CD14-positive monocyte (primary cell): ENCODE measurements at regions not wholly inside any gene's neighbourhood (a gene's known extent, or its start where the extent isn't known, plus 50 kb on each side); places are given as distances from the start of the nearest gene placed in this dataset.

ENCODE experiments used
- DNase-seq, 3 donors: peaks; one replicate each; pipeline ENCODE4 v3.0.0-alpha.2; 2011 to 2022
- H2AFZ ChIP-seq: 2 replicates; pipeline ENCODE4 v1.6.0; 2012; ENCODE audit warnings: mild to moderate bottlenecking, low read depth, low read length, inconsistent platforms; ENCODE audit not compliant: insufficient read depth, poor library complexity, severe bottlenecking
- H3K27ac ChIP-seq, 2 donors: 1 replicate in 1 of 2; 2 replicates in 1 of 2; pipeline ENCODE4 v1.5.1; 2012 to 2013; ENCODE audit warnings: low read length in 2 of 2, control low read depth in 1 of 2, inconsistent platforms in 1 of 2, low read depth in 1 of 2, mild to moderate bottlenecking in 1 of 2
- H3K27me3 ChIP-seq, 2 donors: one replicate each; pipeline versions ENCODE4 v1.6.0 to v1.6.1; 2011 to 2013; ENCODE audit warnings: low read length in 2 of 2; ENCODE audit not compliant: control insufficient read depth in 2 of 2, insufficient read depth in 2 of 2
- H3K36me3 ChIP-seq, 2 donors: replicated peaks in 1 of 2; 1 replicate in 1 of 2; 2 replicates in 1 of 2; pipeline versions ENCODE4 v1.5.1 to v1.6.1; 2012 to 2013; ENCODE audit warnings: low read length in 2 of 2, control low read depth in 1 of 2, inconsistent platforms in 1 of 2, mild to moderate bottlenecking in 1 of 2; ENCODE audit not compliant: insufficient read depth in 2 of 2, control insufficient read depth in 1 of 2
- H3K4me1 ChIP-seq, 2 donors: 1 replicate in 1 of 2; 2 replicates in 1 of 2; pipeline versions ENCODE4 v1.5.1 to v1.6.1; 2012 to 2013; ENCODE audit warnings: low read length in 2 of 2, control low read depth in 1 of 2, inconsistent platforms in 1 of 2, mild to moderate bottlenecking in 1 of 2, moderate library complexity in 1 of 2; ENCODE audit not compliant: insufficient read depth in 2 of 2, control insufficient read depth in 1 of 2
- H3K4me2 ChIP-seq: replicated peaks from 2 replicates; pipeline ENCODE3; 2012; ENCODE audit warnings: low read length, moderate library complexity, mild to moderate bottlenecking; ENCODE audit not compliant: poor library complexity, severe bottlenecking; ENCODE audit errors: extremely low read depth
- H3K4me3 ChIP-seq, 3 experiments: fragments of 200-600 bp in 1 of 3; sonication (generic) in 1 of 3; replicated peaks in 1 of 3; 1 replicate in 2 of 3; 2 replicates in 1 of 3; pipeline ENCODE4 v1.5.1; 2011 to 2013; ENCODE audit warnings: low read length in 3 of 3, mild to moderate bottlenecking in 3 of 3, control low read depth in 2 of 3, low read depth in 2 of 3, inconsistent platforms in 1 of 3, moderate library complexity in 1 of 3
- H3K79me2 ChIP-seq: 2 replicates; pipeline ENCODE4 v1.6.0; 2012; ENCODE audit warnings: mild to moderate bottlenecking, control low read depth, inconsistent platforms, low read length, moderate library complexity; ENCODE audit not compliant: insufficient read depth
- H3K9ac ChIP-seq: 2 replicates; pipeline ENCODE4 v1.6.0; 2017; ENCODE audit warnings: low read length, mild to moderate bottlenecking; ENCODE audit not compliant: insufficient read depth, poor library complexity, severe bottlenecking
- H3K9me3 ChIP-seq, 2 donors: replicated peaks in 1 of 2; 1 replicate in 1 of 2; 2 replicates in 1 of 2; pipeline versions ENCODE4 v1.5.1 to v1.6.1; 2012 to 2013; ENCODE audit warnings: low read length in 2 of 2, control low read depth in 1 of 2; ENCODE audit not compliant: control insufficient read depth in 1 of 2, insufficient read depth in 1 of 2
- H4K20me1 ChIP-seq: 2 replicates; pipeline ENCODE4 v1.6.0; 2012; ENCODE audit warnings: mild to moderate bottlenecking, low read length, control low read depth, moderate library complexity; ENCODE audit not compliant: insufficient read depth
- H3K27ac Mint-ChIP-seq, 7 donors: one replicate each; pipeline ENCODE4 v1.8.0; 2020; ENCODE audit warnings: mild to moderate bottlenecking in 7 of 7, mixed read lengths in 7 of 7, moderate library complexity in 6 of 7, inconsistent platforms in 2 of 7
- H3K27me3 Mint-ChIP-seq, 3 donors: one replicate each; pipeline ENCODE4 v1.8.0; 2021 to 2022; ENCODE audit warnings: low read depth in 3 of 3, mild to moderate bottlenecking in 3 of 3, mixed read lengths in 3 of 3, moderate library complexity in 3 of 3, inconsistent platforms in 1 of 3
- H3K36me3 Mint-ChIP-seq, 2 donors: one replicate each; pipeline ENCODE4 v1.8.0; 2020; ENCODE audit warnings: mixed read lengths in 2 of 2, inconsistent platforms in 1 of 2, mild to moderate bottlenecking in 1 of 2
- H3K4me1 Mint-ChIP-seq: one replicate; pipeline ENCODE4 v1.8.0; 2020; ENCODE audit warnings: mild to moderate bottlenecking, mixed read lengths
- H3K4me3 Mint-ChIP-seq, 2 donors: one replicate each; pipeline ENCODE4 v1.8.0; 2020; ENCODE audit warnings: mild to moderate bottlenecking in 2 of 2, mixed read lengths in 2 of 2, moderate library complexity in 1 of 2
- H3K9me3 Mint-ChIP-seq, 7 donors: one replicate each; pipeline ENCODE4 v1.8.0; 2020 to 2022; ENCODE audit warnings: mixed read lengths in 7 of 7, mild to moderate bottlenecking in 6 of 7, moderate library complexity in 6 of 7, inconsistent platforms in 2 of 7
- WGBS: methylation state at CpG from one replicate; pipeline ENCODE4 v1.1.5; 2013; ENCODE audit warnings: missing lambda C conversion rate; ENCODE audit not compliant: insufficient coverage; 5-methylcytosine and 5-hydroxymethylcytosine counted together
- intact Hi-C, 2 donors: fragments of 100-400 bp; cut with micrococcal nuclease; formaldehyde crosslinking; loops; one replicate each; pipeline versions ENCODE4 v1.15.0 to v1.15.1; 2023
- TF ChIP-seq, protein P1 (sequence below): fragments of 200-600 bp; IDR thresholded peaks from one replicate; pipeline ENCODE4 v1.8.0; 2022; ENCODE audit warnings: antibody characterized with exemption, mild to moderate bottlenecking

DNA sequence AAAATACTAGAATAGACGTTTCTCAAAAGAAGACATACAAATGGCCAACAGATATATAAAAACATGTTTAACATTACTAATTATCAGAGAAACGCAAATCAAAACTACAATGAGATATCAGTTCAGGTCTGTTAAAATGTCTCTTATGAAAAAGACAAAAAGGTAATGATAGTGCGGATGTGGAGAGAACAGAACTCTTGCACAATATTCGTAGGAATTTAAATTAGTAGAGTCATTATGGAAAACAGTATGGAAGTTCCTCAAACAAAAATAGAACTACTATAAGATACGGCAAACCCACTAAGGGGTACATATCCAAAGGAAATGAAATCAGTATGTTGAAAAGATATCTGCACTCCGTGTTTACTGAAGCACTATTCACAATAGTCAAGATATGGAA is 167.5 kb upstream of the CWC22 start:
- 100% methylated on average over 1 of the region's 6 CpGs for WGBS
- no peak overlapping the region for H3K27ac Mint-ChIP-seq
- H3K4me1 Mint-ChIP-seq = no peaks in the 10 kb centered on the region
- Histone ChIP-seq H3K27me3 (no peaks in the 10 kb centered on the region), H3K9ac (no peak overlapping the region), H3K4me3 (no peak overlapping the region), H3K4me2 (no peak overlapping the region), H3K79me2 (no peaks in the 10 kb centered on the region), H4K20me1 (no peaks in the 10 kb centered on the region), H3K4me1 (no peaks in the 10 kb centered on the region), H3K27ac (no peak overlapping the region), H2AFZ (no peak overlapping the region), H3K9me3 (peaks cover 2 to 6% of the 10 kb centered on the region in 2 donors), H3K36me3 (no peaks in the 10 kb centered on the region)
- TF ChIP-seq, protein P1, sequence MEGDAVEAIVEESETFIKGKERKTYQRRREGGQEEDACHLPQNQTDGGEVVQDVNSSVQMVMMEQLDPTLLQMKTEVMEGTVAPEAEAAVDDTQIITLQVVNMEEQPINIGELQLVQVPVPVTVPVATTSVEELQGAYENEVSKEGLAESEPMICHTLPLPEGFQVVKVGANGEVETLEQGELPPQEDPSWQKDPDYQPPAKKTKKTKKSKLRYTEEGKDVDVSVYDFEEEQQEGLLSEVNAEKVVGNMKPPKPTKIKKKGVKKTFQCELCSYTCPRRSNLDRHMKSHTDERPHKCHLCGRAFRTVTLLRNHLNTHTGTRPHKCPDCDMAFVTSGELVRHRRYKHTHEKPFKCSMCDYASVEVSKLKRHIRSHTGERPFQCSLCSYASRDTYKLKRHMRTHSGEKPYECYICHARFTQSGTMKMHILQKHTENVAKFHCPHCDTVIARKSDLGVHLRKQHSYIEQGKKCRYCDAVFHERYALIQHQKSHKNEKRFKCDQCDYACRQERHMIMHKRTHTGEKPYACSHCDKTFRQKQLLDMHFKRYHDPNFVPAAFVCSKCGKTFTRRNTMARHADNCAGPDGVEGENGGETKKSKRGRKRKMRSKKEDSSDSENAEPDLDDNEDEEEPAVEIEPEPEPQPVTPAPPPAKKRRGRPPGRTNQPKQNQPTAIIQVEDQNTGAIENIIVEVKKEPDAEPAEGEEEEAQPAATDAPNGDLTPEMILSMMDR = no peak
- H3K4me3 Mint-ChIP-seq = no peak overlapping the region
- no peaks in the 10 kb centered on the region for H3K36me3 Mint-ChIP-seq
- intact Hi-C loops = no loop called here
- H3K27me3 Mint-ChIP-seq = no peaks in the 10 kb centered on the region
- no peak for DNase-seq
- H3K9me3 Mint-ChIP-seq = peaks cover under 1 to 10% (median 7%) of the 10 kb centered on the region in 7 donors

- peaks cover 10 to 22% (median 16%) of the 10 kb centered on the region in 7 donors for H3K9me3 Mint-ChIP-seq
- intact Hi-C loops = no loop called here
- Histone ChIP-seq H3K4me2 (no peak overlapping the region), H3K4me3 (no peak overlapping the region), H3K9me3 (peaks cover 8 to 18% of the 10 kb centered on the region in 2 donors), H3K79me2 (no peaks in the 10 kb centered on the region), H3K36me3 (no peaks in the 10 kb centered on the region), H2AFZ (no peak overlapping the region), H3K9ac (no peak overlapping the region), H3K27me3 (no peaks in the 10 kb centered on the region), H3K4me1 (no peaks in the 10 kb centered on the region), H3K27ac (no peak overlapping the region), H4K20me1 (no peaks in the 10 kb centered on the region)
- TF ChIP-seq, protein P1 = no peak
- no peaks in the 10 kb centered on the region for H3K27me3 Mint-ChIP-seq
- H3K4me3 Mint-ChIP-seq = no peak overlapping the region
- H3K27ac Mint-ChIP-seq = no peak overlapping the region
- H3K36me3 Mint-ChIP-seq = no peaks in the 10 kb centered on the region
- DNase-seq = no peak
- H3K4me1 Mint-ChIP-seq = no peaks in the 10 kb centered on the region
Measured at GRCh38 chr2:180169474-180169873, 162.4 kb upstream of the CWC22 start.
